Nephron progenitor cell (in vitro differentiated cells): ENCODE measurements at regions not wholly inside any gene's neighbourhood (a gene's known extent, or its start where the extent isn't known, plus 50 kb on each side); places are given as distances from the start of the nearest gene placed in this dataset.

Experiments
- DNase-seq: peaks from one replicate; pipeline ENCODE4 v3.0.0; 2021
- H3K27ac Mint-ChIP-seq: 2 replicates; pipeline ENCODE4 v1.8.0; 2021; ENCODE audit warnings: mild to moderate bottlenecking, moderate library complexity, mixed read lengths
- H3K27me3 Mint-ChIP-seq: 2 replicates; pipeline ENCODE4 v1.8.0; 2021; ENCODE audit warnings: mild to moderate bottlenecking, low read depth, mixed read lengths; ENCODE audit not compliant: poor library complexity
- H3K36me3 Mint-ChIP-seq: 2 replicates; pipeline ENCODE4 v1.8.0; 2021; ENCODE audit warnings: low read depth, mixed read lengths
- H3K4me1 Mint-ChIP-seq: 2 replicates; pipeline ENCODE4 v1.8.0; 2021; ENCODE audit warnings: mixed read lengths
- H3K4me3 Mint-ChIP-seq: 2 replicates; pipeline ENCODE4 v1.8.0; 2021; ENCODE audit warnings: mild to moderate bottlenecking, moderate library complexity, mixed read lengths
- H3K9me3 Mint-ChIP-seq: 2 replicates; pipeline ENCODE4 v1.8.0; 2021; ENCODE audit warnings: mild to moderate bottlenecking, moderate library complexity, mixed read lengths
- TF ChIP-seq, protein P1 (sequence below): fragments of 200-600 bp; sonication (generic); IDR thresholded peaks from 2 replicates; pipeline ENCODE4 v1.5.0; 2021; ENCODE audit warnings: antibody characterized with exemption

DNA sequence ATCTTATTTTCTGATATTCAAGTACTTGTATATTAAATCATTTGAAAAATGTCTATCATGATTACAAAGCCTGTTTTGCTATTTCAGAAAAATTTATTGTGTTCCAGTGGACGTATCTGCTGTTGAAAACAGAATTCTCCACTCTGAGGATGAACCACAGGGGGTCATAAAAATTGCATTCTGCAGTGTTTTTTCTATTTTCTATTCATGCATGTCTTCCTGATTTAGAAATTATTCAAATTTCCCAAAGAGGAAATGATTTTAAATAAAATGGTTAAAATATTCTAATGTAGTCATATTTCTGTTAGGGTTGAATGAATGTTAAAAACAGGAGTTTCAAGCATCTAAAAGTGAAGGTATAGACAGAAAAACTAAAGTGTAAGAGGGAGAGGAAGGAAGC lies 111.5 kb upstream of the ANKRD55 start:
- no peak overlapping the region for H3K4me3 Mint-ChIP-seq
- peaks cover 5% of the 10 kb centered on the region for H3K4me1 Mint-ChIP-seq
- H3K27ac Mint-ChIP-seq, result no peak overlapping the region
- peaks cover under 1% of the 10 kb centered on the region for H3K36me3 Mint-ChIP-seq
- peaks cover 10% of the 10 kb centered on the region for H3K9me3 Mint-ChIP-seq
- H3K27me3 Mint-ChIP-seq, result no peaks in the 10 kb centered on the region
- DNase-seq, result no peak
- TF ChIP-seq, protein P1, sequence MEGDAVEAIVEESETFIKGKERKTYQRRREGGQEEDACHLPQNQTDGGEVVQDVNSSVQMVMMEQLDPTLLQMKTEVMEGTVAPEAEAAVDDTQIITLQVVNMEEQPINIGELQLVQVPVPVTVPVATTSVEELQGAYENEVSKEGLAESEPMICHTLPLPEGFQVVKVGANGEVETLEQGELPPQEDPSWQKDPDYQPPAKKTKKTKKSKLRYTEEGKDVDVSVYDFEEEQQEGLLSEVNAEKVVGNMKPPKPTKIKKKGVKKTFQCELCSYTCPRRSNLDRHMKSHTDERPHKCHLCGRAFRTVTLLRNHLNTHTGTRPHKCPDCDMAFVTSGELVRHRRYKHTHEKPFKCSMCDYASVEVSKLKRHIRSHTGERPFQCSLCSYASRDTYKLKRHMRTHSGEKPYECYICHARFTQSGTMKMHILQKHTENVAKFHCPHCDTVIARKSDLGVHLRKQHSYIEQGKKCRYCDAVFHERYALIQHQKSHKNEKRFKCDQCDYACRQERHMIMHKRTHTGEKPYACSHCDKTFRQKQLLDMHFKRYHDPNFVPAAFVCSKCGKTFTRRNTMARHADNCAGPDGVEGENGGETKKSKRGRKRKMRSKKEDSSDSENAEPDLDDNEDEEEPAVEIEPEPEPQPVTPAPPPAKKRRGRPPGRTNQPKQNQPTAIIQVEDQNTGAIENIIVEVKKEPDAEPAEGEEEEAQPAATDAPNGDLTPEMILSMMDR, result no peak

DNA sequence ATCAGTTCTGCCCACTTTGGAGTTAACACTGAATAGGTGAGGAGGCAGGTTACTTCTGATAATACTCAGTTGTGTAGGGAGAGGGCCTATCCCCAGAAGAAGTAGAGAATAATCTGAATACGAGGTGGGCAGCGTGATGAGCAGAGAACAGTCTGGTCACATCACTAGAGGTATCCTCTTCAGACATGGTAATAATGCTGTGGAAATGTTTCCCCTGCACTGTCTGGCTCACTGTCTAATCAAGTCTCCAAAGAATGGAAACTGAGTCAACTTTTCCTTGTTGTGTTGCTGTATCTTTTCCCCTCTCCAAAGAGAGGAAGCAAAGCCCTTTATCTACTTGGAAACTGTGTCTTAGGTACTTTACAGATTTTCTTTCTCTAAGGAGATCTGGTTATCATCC lies 110.9 kb upstream of the ANKRD55 start:
- Mint-ChIP-seq H3K27ac (no peak overlapping the region), H3K9me3 (peaks cover 15% of the 10 kb centered on the region), H3K27me3 (no peaks in the 10 kb centered on the region), H3K36me3 (peaks cover 5% of the 10 kb centered on the region), H3K4me3 (no peak overlapping the region), H3K4me1 (no peaks in the 10 kb centered on the region)
- TF ChIP-seq, protein P1, result no peak
- DNase-seq, result no peak

DNA sequence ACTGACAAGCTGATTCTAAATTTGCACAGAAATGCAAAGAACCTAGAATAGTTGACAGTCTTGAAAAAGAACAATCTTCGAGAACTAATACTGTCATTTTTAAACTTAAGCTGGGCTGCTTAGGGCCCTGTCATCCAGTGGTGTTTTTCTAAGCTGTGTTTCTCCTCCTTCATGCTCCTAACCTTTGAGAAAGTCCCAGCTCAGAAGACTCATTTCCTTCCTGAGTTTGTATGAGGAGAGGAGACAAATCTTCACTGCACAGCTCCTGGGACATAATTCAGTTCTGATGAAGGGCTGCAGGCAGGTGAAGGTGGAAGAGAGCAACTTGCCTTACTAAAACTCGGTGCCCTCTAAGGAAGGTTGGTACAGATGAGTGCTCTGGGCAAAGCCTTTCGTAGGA lies 109.5 kb upstream of the ANKRD55 start:
- no peak overlapping the region for H3K27ac Mint-ChIP-seq
- TF ChIP-seq, protein P1, result no peak
- peaks cover 28% of the 10 kb centered on the region for H3K9me3 Mint-ChIP-seq
- peaks cover 5% of the 10 kb centered on the region for H3K4me1 Mint-ChIP-seq
- no peak overlapping the region for H3K4me3 Mint-ChIP-seq
- no peaks in the 10 kb centered on the region for H3K27me3 Mint-ChIP-seq
- DNase-seq, result no peak
- peaks cover 5% of the 10 kb centered on the region for H3K36me3 Mint-ChIP-seq

DNA sequence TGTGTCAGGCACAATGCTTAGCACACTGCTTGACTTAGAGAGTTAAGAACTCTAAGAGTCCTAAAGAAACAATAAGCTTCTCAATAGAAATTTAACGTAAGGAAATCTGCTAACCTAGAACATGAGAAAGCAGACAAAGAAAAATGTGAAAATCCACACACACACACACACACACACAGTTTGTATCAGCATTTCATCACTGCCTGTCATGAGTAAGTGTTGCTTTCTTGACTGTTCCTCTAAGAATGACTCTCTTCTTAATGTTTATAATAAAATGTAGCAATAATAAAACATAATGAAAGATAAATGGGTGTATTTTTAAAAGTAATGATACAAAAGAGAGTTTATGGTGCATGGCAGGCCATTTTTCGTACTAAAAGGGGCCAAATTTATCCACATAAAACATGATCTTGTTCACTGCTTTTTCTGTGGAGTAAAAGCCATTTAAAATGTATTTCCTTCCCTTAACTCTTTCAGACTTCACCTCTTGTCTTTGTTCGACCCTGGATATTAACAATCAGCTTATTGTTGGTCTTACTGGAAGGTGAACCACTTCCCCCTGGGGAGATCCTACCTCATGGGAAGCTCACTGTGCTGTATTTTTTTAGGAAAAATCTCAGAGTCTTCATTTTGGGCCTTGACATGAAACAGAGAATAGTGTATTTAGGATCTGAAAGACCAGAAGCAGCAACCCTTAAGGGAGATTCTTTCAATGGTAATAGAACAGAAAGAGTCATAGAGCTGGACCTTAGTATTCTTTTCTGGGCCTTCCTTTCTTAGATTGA lies 107.3 kb upstream of the ANKRD55 start:
- Mint-ChIP-seq H3K4me1 (peaks cover 9% of the 10 kb centered on the region), H3K9me3 (peaks cover 49% of the 10 kb centered on the region), H3K27ac (no peak overlapping the region), H3K27me3 (peaks cover 4% of the 10 kb centered on the region), H3K4me3 (no peak overlapping the region), H3K36me3 (peaks cover 13% of the 10 kb centered on the region)
- no peak for DNase-seq
- TF ChIP-seq, protein P1, result no peak

DNA sequence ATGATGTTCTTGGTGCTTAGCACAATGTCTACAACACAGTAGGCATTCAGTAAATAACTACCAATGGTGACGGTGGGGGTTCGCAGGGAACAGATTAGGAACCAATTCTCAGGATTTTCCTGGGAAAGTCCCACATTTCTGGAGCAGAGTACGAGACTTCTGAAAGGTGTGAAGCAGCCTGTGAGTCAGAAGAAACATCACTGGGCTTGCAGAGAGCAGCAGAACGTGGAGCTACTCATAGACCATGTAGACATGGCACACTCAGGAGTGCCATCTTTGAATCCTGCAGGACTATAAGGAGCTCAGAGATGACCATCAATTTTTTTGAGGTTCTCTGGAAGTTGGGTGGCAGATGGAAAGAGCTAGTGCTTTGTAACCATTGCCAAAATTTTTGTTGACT lies 106.6 kb upstream of the ANKRD55 start:
- Mint-ChIP-seq H3K36me3 (peaks cover 16% of the 10 kb centered on the region), H3K27me3 (peaks cover 4% of the 10 kb centered on the region), H3K4me1 (peaks cover 9% of the 10 kb centered on the region), H3K4me3 (no peak overlapping the region), H3K9me3 (peaks cover 56% of the 10 kb centered on the region), H3K27ac (no peak overlapping the region)
- no peak for DNase-seq
- TF ChIP-seq, protein P1, result no peak
